Endodermal cell (in vitro differentiated cells): ENCODE measurements at regions not wholly inside any gene's neighbourhood (a gene's known extent, or its start where the extent isn't known, plus 50 kb on each side); places are given as distances from the start of the nearest gene placed in this dataset.

ENCODE experiments used
- DNase-seq: peaks from one replicate; pipeline ENCODE4 v3.0.0-alpha.2; 2017
- H3K27ac ChIP-seq: 2 replicates; pipeline ENCODE4 v1.5.1; 2013; ENCODE audit warnings: mild to moderate bottlenecking, low read depth, low read length, moderate library complexity
- H3K27me3 ChIP-seq: 2 replicates; pipeline ENCODE4 v1.6.1; 2013; ENCODE audit warnings: mild to moderate bottlenecking, low read length, moderate library complexity; ENCODE audit not compliant: insufficient read depth, control insufficient read depth, poor library complexity, severe bottlenecking
- H3K36me3 ChIP-seq: 2 replicates; pipeline ENCODE4 v1.7.0; 2013; ENCODE audit warnings: mild to moderate bottlenecking, low read length, moderate library complexity; ENCODE audit not compliant: control insufficient read depth, insufficient read depth
- H3K4me1 ChIP-seq: one replicate; pipeline ENCODE4 v1.7.0; 2013; ENCODE audit warnings: low read length; ENCODE audit not compliant: control insufficient read depth, insufficient read depth
- H3K4me3 ChIP-seq: 2 replicates; pipeline ENCODE4 v1.5.1; 2013; ENCODE audit warnings: mild to moderate bottlenecking, low read length, moderate library complexity
- H3K9ac ChIP-seq: 2 replicates; pipeline ENCODE4 v1.6.1; 2013; ENCODE audit warnings: mild to moderate bottlenecking, low read length, moderate library complexity; ENCODE audit not compliant: poor library complexity, severe bottlenecking; ENCODE audit errors: extremely low read depth
- H3K9me3 ChIP-seq: 2 replicates; pipeline ENCODE4 v1.6.1; 2013; ENCODE audit warnings: mild to moderate bottlenecking, low read length, moderate library complexity; ENCODE audit not compliant: control insufficient read depth
- H3K27ac Mint-ChIP-seq: 2 replicates; pipeline ENCODE4 v1.8.0; 2020; ENCODE audit warnings: mixed read lengths
- H3K27me3 Mint-ChIP-seq: 2 replicates; pipeline ENCODE4 v1.8.0; 2021; ENCODE audit warnings: mild to moderate bottlenecking, mixed read lengths; ENCODE audit not compliant: insufficient read depth
- H3K36me3 Mint-ChIP-seq: 2 replicates; pipeline ENCODE4 v1.8.0; 2020; ENCODE audit warnings: low read depth, mixed read lengths
- H3K4me1 Mint-ChIP-seq: 2 replicates; pipeline ENCODE4 v1.8.0; 2020; ENCODE audit warnings: mixed read lengths
- H3K4me3 Mint-ChIP-seq: 2 replicates; pipeline ENCODE4 v1.8.0; 2020; ENCODE audit warnings: mild to moderate bottlenecking, moderate library complexity, mixed read lengths
- H3K9me3 Mint-ChIP-seq: 2 replicates; pipeline ENCODE4 v1.8.0; 2020; ENCODE audit warnings: mild to moderate bottlenecking, mixed read lengths
- CTCF ChIP-seq: fragments of 200-600 bp; sonication (generic); conservative IDR thresholded peaks from 2 replicates; pipeline ENCODE4 v1.5.0; 2021; ENCODE audit warnings: antibody characterized with exemption, mild to moderate bottlenecking
- WGBS, 2 experiments: methylation state at CpG; one replicate each; pipeline versions ENCODE4 v1.1.5 to v1.1.7; 2013; ENCODE audit warnings: missing lambda C conversion rate in 2 of 2, mixed read lengths in 1 of 2; ENCODE audit not compliant: insufficient coverage in 1 of 2, insufficient read length in 1 of 2; 5-methylcytosine and 5-hydroxymethylcytosine counted together

- no peak overlapping the region for H3K4me3 Mint-ChIP-seq
- H3K27me3 ChIP-seq = peaks cover 89% of the 10 kb centered on the region
- H3K9me3 ChIP-seq = peaks cover 7% of the 10 kb centered on the region
- 0 to 30% methylated on average over 1 of the region's 1 CpG for WGBS, 2 experiments
- no peaks in the 10 kb centered on the region for H3K36me3 Mint-ChIP-seq
- H3K27me3 Mint-ChIP-seq = peaks cover 79% of the 10 kb centered on the region
- H3K4me1 Mint-ChIP-seq = peaks cover 10% of the 10 kb centered on the region
- H3K4me1 ChIP-seq = no peaks in the 10 kb centered on the region
- no peak overlapping the region for H3K4me3 ChIP-seq
- H3K27ac ChIP-seq = no peak overlapping the region
- H3K9me3 Mint-ChIP-seq = no peaks in the 10 kb centered on the region
- no peak overlapping the region for H3K9ac ChIP-seq
- no peak for TF ChIP-seq CTCF
- peak; percentile 48 for DNase-seq
- H3K27ac Mint-ChIP-seq = no peak overlapping the region
- H3K36me3 ChIP-seq = no peaks in the 10 kb centered on the region
Measured at GRCh38 chr11:90737444-90738050, 514.7 kb upstream of the CHORDC1 start.

- no peak overlapping the region for H3K4me3 ChIP-seq
- no peak for DNase-seq
- no peak overlapping the region for H3K9ac ChIP-seq
- peaks cover 55% of the 10 kb centered on the region for H3K27me3 ChIP-seq
- TF ChIP-seq CTCF = no peak
- H3K9me3 Mint-ChIP-seq = no peaks in the 10 kb centered on the region
- peaks cover 80% of the 10 kb centered on the region for H3K27me3 Mint-ChIP-seq
- H3K9me3 ChIP-seq = no peaks in the 10 kb centered on the region
- H3K36me3 Mint-ChIP-seq = no peaks in the 10 kb centered on the region
- no peaks in the 10 kb centered on the region for H3K36me3 ChIP-seq
- H3K27ac ChIP-seq = no peak overlapping the region
- peaks cover 6% of the 10 kb centered on the region for H3K4me1 Mint-ChIP-seq
- no peaks in the 10 kb centered on the region for H3K4me1 ChIP-seq
- H3K27ac Mint-ChIP-seq = no peak overlapping the region
- WGBS, 2 experiments = 90% methylated on average over 2 of the region's 2 CpGs; no CpG with 5 or more reads in 1 of the 2 experiments
- H3K4me3 Mint-ChIP-seq = no peak overlapping the region
Measured at GRCh38 chr11:90732486-90732885, 509.6 kb upstream of the CHORDC1 start.

- no peaks in the 10 kb centered on the region for H3K4me1 ChIP-seq
- 86 to 96% methylated on average over 1 to 3 of the region's 3 CpGs for WGBS, 2 experiments
- H3K27ac ChIP-seq = no peak overlapping the region
- no peak overlapping the region for H3K27ac Mint-ChIP-seq
- H3K9me3 Mint-ChIP-seq = peaks cover 4% of the 10 kb centered on the region
- H3K36me3 Mint-ChIP-seq = no peaks in the 10 kb centered on the region
- no peak overlapping the region for H3K9ac ChIP-seq
- no peaks in the 10 kb centered on the region for H3K27me3 ChIP-seq
- H3K4me3 Mint-ChIP-seq = no peak overlapping the region
- H3K4me3 ChIP-seq = no peak overlapping the region
- TF ChIP-seq CTCF = no peak
- no peaks in the 10 kb centered on the region for H3K36me3 ChIP-seq
- H3K9me3 ChIP-seq = no peaks in the 10 kb centered on the region
- DNase-seq = no peak
- H3K27me3 Mint-ChIP-seq = peaks cover 9% of the 10 kb centered on the region
- H3K4me1 Mint-ChIP-seq = no peaks in the 10 kb centered on the region
Measured at GRCh38 chr11:90723475-90723874, 500.6 kb upstream of the CHORDC1 start.
